ENCODE measurements at regions not wholly inside any gene's neighbourhood (a gene's known extent, or its start where the extent isn't known, plus 50 kb on each side); places are given as distances from the start of the nearest gene placed in this dataset.
A peak's percentile ranks its signal among the peaks of the same experiment; 100 is the strongest.

GRCh38 chr22:49301398-49302149 lies 526.1 kb downstream of the BRD1 start:
- no peak for ATAC-seq
- H3K27me3 ChIP-seq (ENCODE audit: control insufficient read depth, insufficient read depth, low read length), result no peaks in the 10 kb centered on the region
- H3K27me3 Mint-ChIP-seq (ENCODE audit: low read depth in 2 of 2), result no peaks in the 10 kb centered on the region
- peaks cover 3% of the 10 kb centered on the region for H3K4me1 ChIP-seq (ENCODE audit: control insufficient read depth, insufficient read depth, low read length)
- WGBS (ENCODE audit: insufficient coverage), result 90% methylated on average over 37 of the region's 37 CpGs
- intact Hi-C loops (cut with micrococcal nuclease), result no loop called here
- H3K27ac Mint-ChIP-seq, result no peak overlapping the region
- H3K4me1 Mint-ChIP-seq, result no peaks in the 10 kb centered on the region
- no peak overlapping the region for H3K27ac ChIP-seq (ENCODE audit: low read length)
- H3K36me3 Mint-ChIP-seq, result no peaks in the 10 kb centered on the region
- DNase-seq, result peak in 1 of 2 donors; percentile 12
- no peaks in the 10 kb centered on the region for H3K36me3 ChIP-seq (ENCODE audit: control insufficient read depth, insufficient read depth, low read length)
- TF ChIP-seq CTCF (IDR thresholded peaks at IDR 0.05), result no peak
- no peak overlapping the region for H3K4me3 ChIP-seq (ENCODE audit: low read length)
- H3K9me3 ChIP-seq (ENCODE audit: control insufficient read depth, insufficient read depth, low read length), result no peaks in the 10 kb centered on the region
- no peak overlapping the region for H3K4me3 Mint-ChIP-seq
- no peaks in the 10 kb centered on the region for H3K9me3 Mint-ChIP-seq

- intact Hi-C loops (cut with micrococcal nuclease), result no loop called here
- no peaks in the 10 kb centered on the region for H3K27me3 ChIP-seq (ENCODE audit: control insufficient read depth, insufficient read depth, low read length)
- no peak overlapping the region for H3K27ac Mint-ChIP-seq
- H3K36me3 Mint-ChIP-seq, result no peaks in the 10 kb centered on the region
- WGBS (ENCODE audit: insufficient coverage), result 84% methylated on average over 15 of the region's 15 CpGs
- H3K9me3 ChIP-seq (ENCODE audit: control insufficient read depth, insufficient read depth, low read length), result no peaks in the 10 kb centered on the region
- no peak for TF ChIP-seq CTCF (IDR thresholded peaks at IDR 0.05)
- H3K4me3 ChIP-seq (ENCODE audit: low read length), result no peak overlapping the region
- ATAC-seq, result no peak
- no peaks in the 10 kb centered on the region for H3K4me1 Mint-ChIP-seq
- H3K36me3 ChIP-seq (ENCODE audit: control insufficient read depth, insufficient read depth, low read length), result no peaks in the 10 kb centered on the region
- DNase-seq, result no peak
- H3K27me3 Mint-ChIP-seq (ENCODE audit: low read depth in 2 of 2), result no peaks in the 10 kb centered on the region
- H3K4me1 ChIP-seq (ENCODE audit: control insufficient read depth, insufficient read depth, low read length), result peaks cover 3% of the 10 kb centered on the region
- no peaks in the 10 kb centered on the region for H3K9me3 Mint-ChIP-seq
- no peak overlapping the region for H3K27ac ChIP-seq (ENCODE audit: low read length)
- H3K4me3 Mint-ChIP-seq, result no peak overlapping the region
Measured at GRCh38 chr22:49300951-49301397, 526.7 kb downstream of the BRD1 start.

GRCh38 chr22:49300241-49300640 lies 527.4 kb downstream of the BRD1 start:
- Mint-ChIP-seq H3K4me1 (no peaks in the 10 kb centered on the region), H3K36me3 (no peaks in the 10 kb centered on the region), H3K27me3 (ENCODE audit: low read depth in 2 of 2) (no peaks in the 10 kb centered on the region), H3K27ac (no peak overlapping the region), H3K4me3 (no peak overlapping the region), H3K9me3 (no peaks in the 10 kb centered on the region)
- no peak for DNase-seq
- peaks cover 3% of the 10 kb centered on the region for H3K4me1 ChIP-seq (ENCODE audit: control insufficient read depth, insufficient read depth, low read length)
- no peaks in the 10 kb centered on the region for H3K27me3 ChIP-seq (ENCODE audit: control insufficient read depth, insufficient read depth, low read length)
- intact Hi-C loops (cut with micrococcal nuclease), result no loop called here
- no peaks in the 10 kb centered on the region for H3K9me3 ChIP-seq (ENCODE audit: control insufficient read depth, insufficient read depth, low read length)
- WGBS (ENCODE audit: insufficient coverage), result 82% methylated on average over 11 of the region's 11 CpGs
- no peak overlapping the region for H3K4me3 ChIP-seq (ENCODE audit: low read length)
- H3K27ac ChIP-seq (ENCODE audit: low read length), result no peak overlapping the region
- no peaks in the 10 kb centered on the region for H3K36me3 ChIP-seq (ENCODE audit: control insufficient read depth, insufficient read depth, low read length)
- no peak for ATAC-seq
- TF ChIP-seq CTCF (IDR thresholded peaks at IDR 0.05), result no peak

GRCh38 chr22:49299821-49300231 lies 527.8 kb downstream of the BRD1 start:
- intact Hi-C loops (cut with micrococcal nuclease), result no loop called here

More at GRCh38 chr22:49299821-49300231, 527.8 kb downstream of the BRD1 start:
- H3K27me3 Mint-ChIP-seq (ENCODE audit: low read depth in 2 of 2), result no peaks in the 10 kb centered on the region
- no peak for DNase-seq
- no peaks in the 10 kb centered on the region for H3K4me1 Mint-ChIP-seq
- H3K4me3 ChIP-seq (ENCODE audit: low read length), result no peak overlapping the region
- no peaks in the 10 kb centered on the region for H3K27me3 ChIP-seq (ENCODE audit: control insufficient read depth, insufficient read depth, low read length)
- H3K36me3 ChIP-seq (ENCODE audit: control insufficient read depth, insufficient read depth, low read length), result no peaks in the 10 kb centered on the region
- H3K4me3 Mint-ChIP-seq, result no peak overlapping the region
- no peaks in the 10 kb centered on the region for H3K9me3 ChIP-seq (ENCODE audit: control insufficient read depth, insufficient read depth, low read length)
- no peak overlapping the region for H3K27ac ChIP-seq (ENCODE audit: low read length)
- 85% methylated on average over 13 of the region's 13 CpGs for WGBS (ENCODE audit: insufficient coverage)
- H3K27ac Mint-ChIP-seq, result no peak overlapping the region
- H3K4me1 ChIP-seq (ENCODE audit: control insufficient read depth, insufficient read depth, low read length), result peaks cover under 1% of the 10 kb centered on the region
- no peak for ATAC-seq
- no peaks in the 10 kb centered on the region for H3K9me3 Mint-ChIP-seq
- no peaks in the 10 kb centered on the region for H3K36me3 Mint-ChIP-seq
- TF ChIP-seq CTCF (IDR thresholded peaks at IDR 0.05), result no peak
